ENCODE measurements at regions not wholly inside any gene's neighbourhood (a gene's known extent, or its start where the extent isn't known, plus 50 kb on each side); places are given as distances from the start of the nearest gene placed in this dataset.

DNA sequence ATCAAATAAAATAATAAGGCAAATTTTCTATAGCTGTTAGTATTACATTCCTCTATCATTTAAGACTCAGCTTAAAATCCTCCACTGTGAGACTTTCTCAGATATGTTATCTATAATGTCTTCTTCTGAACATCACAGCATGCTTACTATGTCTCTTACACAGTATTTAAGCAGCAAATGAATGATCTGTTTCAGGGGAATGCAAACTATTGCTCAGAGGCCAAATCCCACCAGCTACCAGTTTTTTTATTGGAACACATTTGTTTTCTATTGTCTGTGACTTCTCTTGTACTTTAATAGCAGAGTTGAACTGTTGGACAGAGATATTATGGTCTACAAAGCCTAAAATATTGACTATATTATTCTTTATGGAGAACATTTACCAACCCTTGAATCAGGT lies 59.6 kb downstream of the C3orf38 start:
- no peak for DNase-seq

DNA sequence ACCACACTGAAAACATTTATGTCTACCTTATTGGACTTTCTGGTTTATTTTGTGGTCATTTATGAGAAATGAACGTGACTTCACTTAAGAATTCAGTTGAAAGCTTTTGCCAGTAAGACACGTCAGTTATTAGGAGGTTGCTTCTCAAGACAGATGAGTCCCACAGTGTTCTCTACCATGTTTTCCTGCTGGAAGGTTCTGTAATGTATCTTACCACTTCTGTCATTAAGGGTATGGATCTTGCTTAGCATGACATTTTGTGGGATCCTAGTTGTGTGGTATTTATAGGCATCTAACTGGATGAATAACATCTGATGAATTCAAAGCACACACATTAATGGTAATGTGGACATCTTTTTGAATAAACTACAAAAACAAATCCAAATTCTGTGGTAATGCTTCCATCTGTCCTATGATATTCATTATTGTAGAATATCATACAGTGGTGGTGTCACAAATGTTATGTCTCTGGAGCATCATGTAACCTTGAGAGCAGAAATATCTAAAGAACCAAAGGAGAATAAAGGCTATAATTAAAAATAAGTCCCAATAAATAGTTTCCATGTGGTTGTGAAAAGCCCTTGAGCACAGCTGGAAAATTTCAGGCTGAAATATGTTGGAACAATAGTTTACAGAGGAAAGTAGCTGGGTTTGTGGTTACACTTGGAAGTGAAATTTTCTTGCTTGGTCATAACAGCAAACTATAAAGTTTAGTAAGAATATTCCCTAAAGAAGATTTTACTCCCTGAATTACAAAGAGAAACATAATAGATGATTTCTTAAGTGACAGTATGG lies 61.5 kb downstream of the C3orf38 start:
- DNase-seq = peak in 1 of 3 experiments; percentile 21

DNA sequence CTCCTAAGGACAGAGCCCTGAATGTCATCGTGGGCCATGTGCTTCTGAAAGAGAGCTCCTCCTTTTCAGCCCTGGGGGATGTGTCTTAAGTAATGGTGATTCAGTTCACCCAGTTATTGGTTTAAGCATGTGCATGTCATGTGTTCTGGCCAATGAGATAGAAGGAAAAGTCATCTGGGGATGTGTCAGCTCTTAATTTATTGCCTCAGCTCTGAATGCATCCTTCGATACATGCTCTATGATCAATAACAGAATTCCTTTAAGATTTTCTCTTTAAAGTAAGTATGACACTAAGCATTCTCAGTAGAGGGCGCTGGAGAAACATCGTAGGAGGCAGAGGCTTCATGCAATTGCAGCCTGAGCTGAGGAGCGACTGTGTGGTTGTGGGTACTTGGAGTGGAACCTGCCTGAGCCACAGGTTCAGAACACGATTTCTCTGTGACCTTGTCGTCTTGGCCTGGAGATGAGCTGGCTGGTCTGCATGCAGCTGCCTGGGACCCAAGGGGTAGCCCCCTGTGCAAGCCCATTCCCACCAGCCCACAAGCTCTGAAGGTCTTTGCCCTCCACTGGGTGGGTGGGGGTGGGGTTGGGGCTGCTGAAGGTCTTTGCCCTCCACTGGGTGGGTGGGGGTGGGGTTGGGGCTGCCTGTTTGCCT lies 69.5 kb downstream of the C3orf38 start:
- DNase-seq = peak; percentile 9 to 82 (median 61)

DNA sequence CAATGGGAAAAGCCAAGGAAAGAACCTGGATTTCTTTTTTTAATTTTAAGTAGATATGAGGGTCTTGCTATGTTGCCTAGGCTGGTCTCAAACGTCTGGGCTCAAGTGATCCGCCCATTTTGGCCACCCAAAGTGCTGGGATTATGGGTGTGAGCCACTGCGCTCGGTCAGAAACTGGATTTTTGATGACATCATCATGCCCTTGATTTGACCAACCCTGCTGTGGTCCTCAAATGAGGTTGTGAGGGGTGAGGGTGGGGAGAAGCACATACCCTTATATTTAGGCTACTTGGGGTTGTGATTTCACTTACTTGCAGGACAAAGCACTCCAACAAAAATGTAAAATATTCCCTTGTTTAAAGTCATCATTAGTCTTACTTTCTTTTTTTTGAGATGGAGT lies 70.4 kb downstream of the C3orf38 start:
- no peak for DNase-seq

DNA sequence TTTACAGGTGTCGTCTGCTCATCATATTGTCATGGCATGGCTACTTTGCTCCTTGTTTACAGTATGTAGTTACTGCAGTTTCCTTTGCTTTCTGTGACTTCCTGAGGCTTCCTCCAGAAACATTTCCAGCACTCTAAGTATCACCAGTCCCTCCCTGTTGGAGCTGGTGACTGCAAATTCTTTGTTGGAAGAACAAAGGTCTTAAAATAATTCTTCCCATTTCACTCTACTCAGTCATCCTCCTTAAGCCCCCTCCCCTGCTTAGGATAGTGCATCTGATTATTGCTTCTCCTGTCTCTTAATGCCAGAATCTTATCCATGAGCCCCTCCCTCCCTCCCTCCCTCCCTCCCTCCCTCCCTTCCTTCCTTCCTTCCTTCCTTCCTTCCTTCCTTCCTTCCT lies 72.0 kb downstream of the C3orf38 start:
- no peak for DNase-seq

DNA sequence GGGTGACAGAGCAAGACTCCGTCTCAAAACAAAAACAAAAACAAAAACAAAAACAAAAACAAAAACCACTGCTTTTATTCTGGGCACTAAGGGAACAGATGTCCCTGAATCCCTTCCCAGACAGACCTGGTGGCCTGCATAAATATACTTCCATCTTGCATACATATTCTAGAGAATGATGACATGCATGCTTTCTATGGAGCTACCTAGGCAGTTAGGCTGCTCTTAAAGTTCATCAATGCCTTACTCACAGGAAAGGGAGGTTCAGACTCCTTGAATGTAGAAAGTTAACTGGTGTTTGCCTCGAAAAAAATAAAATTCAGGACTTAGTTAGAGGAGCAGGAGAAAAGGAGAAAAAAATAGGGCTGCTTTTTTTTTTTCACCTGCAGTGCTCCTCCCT lies 72.6 kb downstream of the C3orf38 start:
- DNase-seq = no peak

DNA sequence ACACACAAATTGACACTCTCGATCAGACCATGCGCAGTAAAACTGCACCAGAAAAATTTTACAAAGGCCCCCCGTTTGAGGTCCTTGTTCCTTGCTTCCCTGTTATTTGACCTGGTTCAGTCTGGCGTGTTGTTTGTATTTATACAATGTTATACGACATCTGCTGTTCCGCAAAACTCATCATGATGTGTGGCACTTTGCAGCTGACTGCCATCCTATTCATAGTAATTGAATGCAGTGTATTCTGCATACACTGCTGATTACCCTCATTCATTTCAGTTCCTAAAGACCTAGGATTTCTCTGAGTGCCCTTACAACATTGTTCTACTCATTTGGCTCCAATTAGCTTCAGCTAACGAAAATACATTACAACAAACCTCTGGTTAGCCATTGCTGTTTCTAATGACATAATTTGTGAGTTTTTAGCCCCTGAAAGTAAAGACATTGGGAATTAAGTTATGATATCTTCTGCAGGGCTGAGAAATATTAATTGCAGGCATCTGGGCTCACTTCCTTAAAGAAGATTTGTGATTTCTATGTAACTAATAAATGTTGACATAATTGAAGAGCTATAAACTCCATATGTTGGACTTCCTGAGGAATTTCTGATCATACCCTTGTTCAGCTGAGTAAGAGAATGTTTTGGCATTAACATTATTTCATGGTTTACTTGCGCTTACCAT lies 75.7 kb downstream of the C3orf38 start:
- no peak for DNase-seq

DNA sequence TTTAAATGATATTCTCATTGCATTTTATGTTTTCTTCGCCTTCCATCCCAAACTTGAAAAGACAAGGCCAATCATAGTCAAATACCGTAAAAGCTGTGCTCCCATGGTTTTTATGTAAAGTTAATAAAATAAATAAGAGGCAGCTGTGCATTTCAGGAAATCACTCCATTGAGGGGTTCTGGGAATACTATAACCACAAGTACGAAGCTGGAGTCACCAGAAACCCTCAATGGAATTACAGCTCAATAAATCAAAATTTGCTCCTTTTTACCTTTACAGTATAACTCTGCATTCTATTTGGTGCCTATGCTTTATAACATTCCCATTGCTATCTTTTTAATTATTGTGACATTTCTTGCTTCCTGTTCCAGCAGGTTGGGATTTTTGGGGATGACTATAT lies 77.2 kb downstream of the C3orf38 start:
- DNase-seq = no peak

DNA sequence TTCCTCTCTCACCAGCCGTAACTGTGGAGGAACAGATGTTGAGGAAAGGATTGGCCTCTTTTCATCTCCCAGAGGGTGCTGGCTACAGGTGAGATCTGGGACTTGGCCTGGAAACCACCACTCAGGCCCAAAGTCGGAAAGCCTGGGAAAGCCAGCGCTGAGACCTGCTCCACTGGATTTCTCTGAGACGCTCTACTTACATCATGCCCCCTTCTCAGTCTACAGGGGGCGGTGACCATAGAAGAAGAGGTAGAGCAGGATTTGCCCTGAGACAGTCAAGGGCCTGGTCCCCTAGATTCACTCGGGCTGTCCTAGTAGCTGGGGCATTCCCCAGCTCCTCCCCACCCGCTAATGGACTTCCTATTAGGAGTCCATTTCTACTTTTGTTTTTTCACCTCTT lies 80.9 kb downstream of the C3orf38 start:
- DNase-seq = no peak

DNA sequence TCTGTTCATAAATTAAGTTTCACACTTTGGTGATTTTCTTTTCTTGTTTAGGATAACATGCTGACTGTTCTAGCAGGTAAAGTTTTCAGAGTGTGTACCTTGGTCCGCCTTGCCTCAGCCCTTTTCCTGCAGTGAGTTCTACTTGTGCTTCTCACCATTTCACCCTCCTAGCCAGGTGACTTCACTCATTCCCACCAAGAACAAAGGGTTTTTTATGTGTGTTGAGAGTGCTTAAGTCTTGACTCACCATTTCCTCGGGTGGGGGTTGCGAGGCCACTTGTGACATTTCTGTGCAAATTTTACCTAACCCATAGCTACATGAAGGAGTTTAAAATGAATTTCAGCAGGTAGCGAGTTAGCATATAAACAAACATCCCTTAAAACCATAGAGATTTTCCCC lies 81.4 kb downstream of the C3orf38 start:
- no peak for DNase-seq

DNA sequence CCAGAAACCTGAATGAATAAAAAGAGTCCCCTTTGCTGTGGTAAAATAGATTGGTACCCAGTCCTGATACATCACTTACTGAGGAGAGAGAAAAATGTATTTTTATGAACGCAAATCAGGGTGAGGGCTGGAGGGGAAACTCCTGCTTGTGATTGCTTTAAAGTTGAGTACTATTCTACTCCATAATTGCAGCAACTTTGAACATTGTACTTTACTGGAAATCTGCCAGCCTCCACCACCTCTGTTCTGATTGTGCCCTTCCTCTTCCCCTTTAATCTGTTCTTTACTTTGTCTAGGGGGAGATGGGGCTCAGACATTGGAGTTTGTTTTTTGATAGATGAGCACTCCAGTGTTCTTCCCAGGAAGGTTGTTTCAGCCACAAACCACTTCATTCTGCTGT lies 81.9 kb downstream of the C3orf38 start:
- DNase-seq = no peak

DNA sequence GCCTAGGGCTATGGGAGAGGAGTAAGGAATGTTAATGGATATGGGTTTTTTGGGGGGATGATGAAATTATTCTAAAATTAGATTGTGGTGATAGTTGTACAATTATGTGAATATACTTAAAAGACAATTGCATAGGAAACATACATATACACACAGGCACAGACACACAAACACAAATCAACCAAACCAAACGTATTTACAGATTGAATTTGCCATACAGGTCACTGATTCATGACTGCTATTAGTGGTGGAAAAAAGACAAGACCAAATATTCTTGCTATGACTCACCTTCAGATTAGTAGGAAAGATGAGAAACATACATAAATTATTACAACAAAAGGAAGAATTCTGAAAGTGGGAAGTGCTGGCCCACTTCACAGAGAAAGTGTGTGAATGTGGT lies 85.3 kb downstream of the C3orf38 start:
- no peak for DNase-seq

DNA sequence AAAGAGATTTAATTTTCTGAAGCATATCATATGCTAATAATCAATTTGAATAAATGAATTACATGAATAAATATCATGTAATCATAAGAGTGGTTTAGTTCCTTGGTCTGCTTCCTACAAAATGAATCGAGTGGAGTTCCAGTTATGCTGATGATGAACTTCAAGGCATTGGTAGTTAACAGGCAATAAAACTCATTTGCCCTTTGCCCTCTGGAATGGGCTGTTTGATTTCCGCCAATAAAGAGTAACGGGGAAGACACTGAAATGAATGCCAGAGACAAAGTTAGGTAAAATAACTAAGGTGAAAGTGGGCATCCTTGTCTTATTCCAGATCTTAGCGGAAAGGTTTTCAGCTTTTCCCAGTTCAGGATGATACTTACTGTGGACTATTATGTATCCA lies 90.1 kb downstream of the C3orf38 start:
- DNase-seq = no peak

DNA sequence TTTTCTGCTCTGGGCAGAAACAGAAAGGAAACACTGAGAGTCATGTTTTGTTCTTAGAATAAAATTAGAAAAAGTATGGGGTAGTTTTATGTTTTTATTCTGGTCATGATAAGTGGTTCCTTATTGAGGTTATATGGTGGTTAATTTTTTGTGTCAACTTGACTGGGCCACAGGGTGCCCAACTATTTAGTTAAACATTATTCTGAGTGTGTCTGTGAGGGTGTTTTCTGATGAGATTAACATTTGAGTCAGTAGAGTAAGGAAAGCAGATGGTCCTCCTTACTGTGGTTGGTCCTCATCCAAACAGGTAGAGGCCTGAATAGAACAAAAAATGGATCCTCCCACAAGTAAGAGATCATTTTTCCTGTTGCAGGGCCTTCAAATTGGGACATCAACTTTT lies 98.9 kb downstream of the C3orf38 start:
- no peak for DNase-seq

DNA sequence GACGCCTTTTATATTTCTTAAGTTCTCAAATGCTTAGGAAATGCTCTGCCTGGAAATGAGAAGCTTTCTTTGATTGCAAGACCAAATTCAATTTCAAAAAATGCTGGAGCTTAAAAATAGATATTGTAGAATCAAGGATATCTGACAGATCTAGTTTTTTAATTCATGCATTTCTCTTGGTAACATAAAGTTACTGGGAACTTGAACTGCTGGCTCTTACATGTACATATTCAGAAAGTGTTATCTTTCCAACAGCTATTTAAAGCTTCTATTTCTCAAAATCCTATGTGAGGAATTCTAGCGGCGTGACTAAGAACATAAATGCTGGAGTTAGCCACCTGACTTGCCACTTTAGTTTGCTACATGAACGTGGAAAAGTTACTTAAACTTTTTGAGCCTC lies 109.3 kb downstream of the C3orf38 start:
- DNase-seq = no peak

DNA sequence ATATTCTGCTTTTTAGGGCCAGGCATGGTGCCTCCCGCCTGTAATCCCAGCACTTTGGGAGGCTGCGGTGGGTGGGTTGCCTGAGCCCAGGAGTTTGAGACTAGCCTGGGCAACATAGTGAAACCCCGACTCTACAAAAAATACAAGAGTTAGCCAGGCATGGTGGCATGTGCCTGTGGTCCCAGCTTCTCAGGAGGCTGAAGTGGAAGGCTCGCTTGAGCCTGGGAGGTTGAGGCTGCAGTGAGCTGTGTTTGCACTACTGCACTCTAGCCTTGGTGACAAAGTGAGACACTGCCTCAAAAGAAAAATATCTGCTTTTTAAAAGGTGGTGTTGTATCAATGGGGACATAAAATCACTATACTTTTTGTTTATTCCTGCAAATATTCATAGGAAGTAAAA lies 112.8 kb downstream of the C3orf38 start:
- DNase-seq = no peak

DNA sequence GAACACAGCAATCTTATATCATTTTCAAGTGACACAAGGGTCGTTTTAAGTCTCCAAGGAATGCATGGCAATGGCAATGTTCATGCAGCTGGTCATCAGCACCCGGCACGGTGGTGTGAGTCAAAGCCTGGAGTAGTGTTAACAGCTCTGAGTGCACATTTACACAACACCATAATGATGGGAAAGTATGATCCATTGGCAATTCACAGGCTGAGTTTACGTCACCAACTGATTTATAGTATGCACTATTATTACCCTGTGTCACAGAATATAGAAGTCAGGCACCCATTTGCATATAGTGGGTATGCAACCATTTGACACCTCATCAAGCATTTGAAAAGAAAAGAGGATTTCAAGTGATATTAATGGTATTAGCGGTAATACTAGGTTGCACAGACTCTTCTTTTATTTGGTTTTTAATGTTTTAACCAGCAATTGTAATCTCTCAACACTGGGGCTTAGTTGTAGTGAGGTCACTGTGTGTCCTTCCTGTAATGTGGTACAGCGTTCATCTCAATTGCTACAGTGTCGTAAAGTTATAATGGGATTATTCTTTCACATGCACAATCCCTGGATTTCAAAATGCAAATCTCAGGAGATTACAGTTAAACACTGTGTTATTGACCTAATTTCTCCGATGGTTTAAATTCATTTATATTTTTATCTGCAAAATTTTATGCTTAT lies 113.8 kb downstream of the C3orf38 start:
- peak in 1 of 3 experiments; percentile 46 for DNase-seq

DNA sequence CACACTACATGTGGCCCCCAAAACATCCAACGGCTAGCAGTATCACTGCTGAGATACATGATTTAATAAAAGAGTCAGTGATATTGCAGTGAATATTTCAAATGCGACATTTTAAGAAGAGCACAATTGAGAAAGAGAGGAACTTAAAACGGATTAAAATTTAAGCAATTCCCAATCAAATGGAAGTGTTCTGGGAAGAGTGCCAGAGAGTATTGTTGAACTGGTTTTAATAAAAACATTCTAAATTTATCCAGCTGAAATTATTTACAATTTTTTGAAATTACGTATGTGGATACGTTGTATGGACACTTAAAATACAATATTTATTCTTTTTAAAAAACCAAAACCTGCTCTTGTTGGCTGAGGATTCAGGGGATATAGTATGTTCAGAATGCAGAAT lies 117.7 kb downstream of the C3orf38 start:
- DNase-seq = no peak

DNA sequence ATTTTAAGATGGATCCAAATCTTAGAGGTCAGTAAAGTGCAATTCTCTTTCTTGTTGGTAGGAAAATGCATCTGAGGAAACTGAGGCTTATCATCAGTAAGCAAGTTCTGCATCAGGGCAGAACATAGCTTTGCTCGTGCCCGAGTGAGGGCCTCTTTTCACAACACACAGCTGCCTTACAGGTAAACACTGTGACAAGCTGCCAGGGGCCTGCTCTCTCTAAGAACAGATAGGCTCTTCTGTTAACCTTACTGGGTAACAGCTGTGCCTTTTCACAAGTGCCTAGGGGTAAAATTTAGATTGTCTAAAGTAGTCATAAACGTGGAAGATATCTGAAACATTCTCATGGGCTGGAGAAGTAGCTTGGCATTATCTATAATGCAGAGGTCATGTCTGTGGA lies 118.1 kb downstream of the C3orf38 start:
- peak in 1 of 3 experiments; percentile 40 for DNase-seq

DNA sequence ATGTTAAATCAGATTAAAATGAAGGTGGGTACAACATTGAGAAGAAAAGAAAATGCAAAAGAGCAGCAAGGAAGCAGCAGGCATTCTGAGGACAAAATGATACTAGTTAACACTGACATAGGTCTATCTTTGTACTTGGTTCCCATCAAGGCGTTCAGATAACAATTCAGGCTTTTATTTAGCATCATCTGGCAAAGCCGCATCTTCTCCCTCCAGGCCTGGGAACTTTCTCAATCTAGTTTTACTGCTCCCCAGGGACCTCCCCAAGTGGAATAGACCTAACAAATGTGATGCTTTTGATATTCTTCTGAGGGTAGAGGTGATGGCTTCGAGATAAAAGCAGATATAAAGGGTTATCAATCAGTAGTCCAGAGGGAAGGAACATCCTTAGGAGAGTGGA lies 130.6 kb downstream of the C3orf38 start:
- DNase-seq = no peak

DNA sequence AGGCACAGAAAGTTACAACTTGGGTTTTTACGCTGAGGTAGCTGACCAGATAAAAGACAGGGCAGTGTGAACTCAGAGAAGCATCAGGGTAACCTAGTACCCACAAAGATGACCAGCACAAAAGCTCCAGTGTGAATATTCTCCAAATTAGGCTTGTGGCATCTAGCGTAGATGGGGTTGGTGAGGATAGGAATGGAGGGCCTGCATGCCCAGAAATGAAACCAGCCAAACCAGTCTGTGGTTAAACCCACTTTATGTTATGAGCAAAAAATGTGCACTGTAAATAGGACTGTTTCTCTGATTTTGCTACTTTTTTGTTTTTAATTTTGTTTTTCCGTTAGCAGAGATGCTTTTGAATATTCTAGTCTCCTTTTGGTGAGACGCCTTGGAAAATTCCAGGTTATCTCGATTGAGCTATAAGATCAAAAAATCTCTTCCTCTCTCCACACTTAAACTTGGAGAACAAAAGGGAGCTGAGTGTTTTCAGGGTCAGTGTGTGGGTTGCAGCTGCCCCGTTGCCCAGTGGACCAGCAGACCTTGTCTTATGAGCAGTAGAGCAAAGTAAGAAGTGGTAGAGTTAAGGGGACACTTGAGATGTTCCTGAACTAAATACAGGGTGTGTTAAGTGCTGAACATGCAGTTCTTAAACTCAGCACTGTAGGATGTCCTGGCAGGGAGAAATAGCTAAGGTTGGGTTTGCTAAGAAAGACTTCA lies 132.9 kb downstream of the C3orf38 start:
- no peak for DNase-seq

DNA sequence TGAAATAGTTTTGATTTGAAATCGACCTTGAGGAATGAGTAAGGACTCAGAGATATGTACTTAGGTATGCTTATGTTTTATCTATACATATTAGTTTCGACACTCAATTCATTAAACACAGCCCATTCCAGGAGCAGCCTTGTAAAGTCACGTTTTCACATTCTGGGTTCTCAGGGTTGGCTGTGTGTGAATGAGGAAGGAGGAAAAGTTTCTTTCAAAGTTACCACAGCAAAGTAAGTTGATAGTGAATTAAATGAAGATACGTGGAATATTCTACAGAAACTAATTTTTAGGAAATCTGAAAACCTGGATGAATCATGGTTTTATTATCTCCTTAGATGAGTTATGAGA lies 133.5 kb downstream of the C3orf38 start:
- DNase-seq = no peak

DNA sequence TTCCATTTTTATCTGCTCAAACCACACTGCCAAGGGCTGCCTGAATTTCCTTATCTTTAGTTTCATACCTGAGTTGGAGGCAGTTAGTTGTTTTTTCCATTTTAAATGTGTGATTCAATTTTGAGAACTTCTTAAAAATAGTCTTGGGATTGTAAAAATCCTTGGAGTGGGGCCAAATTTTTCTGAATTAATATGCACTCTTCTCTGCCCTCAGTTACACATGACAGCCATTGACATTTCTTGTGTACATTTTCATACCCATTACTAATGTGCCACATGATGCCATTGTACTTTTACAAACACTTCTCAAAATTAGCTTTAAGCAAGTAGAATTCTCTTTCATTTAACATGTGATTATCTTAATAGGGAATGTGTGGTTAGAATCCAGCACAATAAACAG lies 141.7 kb downstream of the C3orf38 start:
- DNase-seq = peak in 1 of 3 experiments; percentile 39
